ENCODE measurements at regions not wholly inside any gene's neighbourhood (a gene's known extent, or its start where the extent isn't known, plus 50 kb on each side); places are given as distances from the start of the nearest gene placed in this dataset.
"Not testable (repeated sequence)": the region's sequence is repeated elsewhere in the genome, so short reads cannot be mapped to it uniquely, and the experiment has no call there.

DNA sequence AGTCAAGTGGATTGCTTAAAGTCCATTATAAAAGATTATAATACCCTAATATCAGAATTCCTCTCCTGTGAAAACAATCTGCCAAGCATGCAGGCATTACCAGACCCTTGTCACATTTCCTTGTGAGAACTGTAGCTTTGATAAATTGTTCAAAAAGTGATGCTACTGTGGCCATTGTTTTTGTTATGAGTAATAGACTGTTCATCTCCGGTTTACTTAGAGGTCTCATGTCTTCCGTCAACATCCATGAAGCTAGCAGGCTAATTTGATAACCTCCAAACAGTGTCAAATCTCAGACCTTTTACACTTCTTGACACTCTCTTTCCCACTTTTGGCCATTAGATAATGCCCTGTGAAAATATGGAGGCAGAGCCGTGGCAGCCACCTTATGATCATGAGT lies 342.7 kb downstream of the CPS1 start:
- no peak overlapping the region for H3K27ac Mint-ChIP-seq
- peaks cover 0 to 4% (median 0%) of the 10 kb centered on the region in 3 donors for H3K9me3 Mint-ChIP-seq
- H3K4me1 Mint-ChIP-seq, result no peaks in the 10 kb centered on the region
- H3K4me3 Mint-ChIP-seq, result no peak overlapping the region
- H3K36me3 Mint-ChIP-seq, result no peaks in the 10 kb centered on the region
- no peaks in the 10 kb centered on the region for H3K27me3 Mint-ChIP-seq

DNA sequence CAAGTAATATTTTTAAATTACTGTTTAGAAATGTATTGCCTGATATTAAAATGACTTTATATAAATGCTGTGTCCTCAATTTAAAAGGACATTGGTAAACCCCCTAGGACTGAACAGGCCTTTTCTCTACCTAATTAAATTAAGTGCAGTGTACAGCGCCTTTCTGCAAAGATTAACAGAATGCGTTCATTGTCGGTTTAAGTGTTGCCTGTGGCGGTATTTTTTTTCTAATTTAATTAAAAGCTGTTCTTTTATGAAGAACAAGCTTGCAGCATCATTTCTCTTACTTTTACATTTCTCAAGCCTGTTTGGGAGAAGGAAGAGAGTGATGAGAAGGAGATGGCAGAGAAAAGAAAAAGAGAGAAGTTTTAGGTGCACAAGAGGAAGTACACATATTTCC lies 344.9 kb downstream of the CPS1 start:
- no peak overlapping the region for H3K4me3 Mint-ChIP-seq
- no peaks in the 10 kb centered on the region for H3K36me3 Mint-ChIP-seq
- H3K4me1 Mint-ChIP-seq, result no peaks in the 10 kb centered on the region
- H3K27me3 Mint-ChIP-seq, result no peaks in the 10 kb centered on the region
- peaks cover 0 to 1% (median 0%) of the 10 kb centered on the region in 3 donors for H3K9me3 Mint-ChIP-seq
- H3K27ac Mint-ChIP-seq, result no peak overlapping the region

- Mint-ChIP-seq H3K27ac (no peak overlapping the region), H3K4me1 (no peaks in the 10 kb centered on the region), H3K9me3 (peaks cover 0 to 13% (median 8%) of the 10 kb centered on the region in 3 donors), H3K4me3 (no peak overlapping the region), H3K27me3 (no peaks in the 10 kb centered on the region), H3K36me3 (no peaks in the 10 kb centered on the region)
These were observed 356.4 kb downstream of the CPS1 start for GRCh38 chr2:210912779-210913178.

DNA sequence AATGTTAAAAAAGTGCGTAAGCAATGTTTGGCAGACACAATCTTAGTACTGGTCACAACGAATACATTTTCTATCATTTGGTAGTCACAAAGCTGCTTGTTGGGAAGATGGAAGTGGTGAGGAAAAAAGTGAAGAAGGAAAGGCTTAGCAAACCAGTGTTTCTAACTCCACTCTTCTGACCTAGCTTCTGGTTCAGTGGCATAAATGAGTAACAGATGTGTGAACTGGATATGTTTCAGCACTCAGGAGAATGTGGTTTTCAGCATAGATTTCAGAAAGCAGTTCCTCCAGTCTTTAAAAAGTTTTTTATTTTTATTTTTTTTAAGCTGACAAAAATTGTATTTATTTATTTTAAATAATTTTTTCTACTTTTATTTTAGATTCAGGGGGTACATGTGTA lies 357.1 kb downstream of the CPS1 start:
- H3K36me3 Mint-ChIP-seq, result no peaks in the 10 kb centered on the region
- H3K4me1 Mint-ChIP-seq, result no peaks in the 10 kb centered on the region
- H3K27ac Mint-ChIP-seq, result no peak overlapping the region
- H3K9me3 Mint-ChIP-seq, result peaks cover 0 to 9% (median 8%) of the 10 kb centered on the region in 3 donors
- no peak overlapping the region for H3K4me3 Mint-ChIP-seq
- no peaks in the 10 kb centered on the region for H3K27me3 Mint-ChIP-seq

DNA sequence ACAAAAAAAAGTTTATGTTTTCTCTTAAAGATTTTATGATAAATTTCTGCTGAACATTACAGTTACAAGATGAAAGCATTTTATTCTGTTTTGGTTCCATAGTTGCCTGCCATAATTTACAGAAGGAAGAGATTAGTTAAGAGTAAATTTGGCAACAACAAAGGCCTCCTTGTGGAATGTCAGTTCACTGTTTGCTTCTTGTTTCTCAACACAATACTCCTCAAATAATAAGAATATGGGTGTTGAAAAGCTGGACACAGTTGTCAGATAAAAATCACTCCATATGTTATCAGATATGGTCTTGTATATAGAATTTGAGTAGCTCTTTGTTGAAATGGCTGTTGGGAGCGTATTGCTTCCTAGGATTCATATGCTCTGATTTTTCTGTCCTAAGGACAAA lies 359.5 kb downstream of the CPS1 start:
- Mint-ChIP-seq H3K4me3 (no peak overlapping the region), H3K36me3 (no peaks in the 10 kb centered on the region), H3K27ac (no peak overlapping the region), H3K4me1 (no peaks in the 10 kb centered on the region), H3K9me3 (peaks cover 0 to 9% (median 8%) of the 10 kb centered on the region in 3 donors), H3K27me3 (no peaks in the 10 kb centered on the region)

DNA sequence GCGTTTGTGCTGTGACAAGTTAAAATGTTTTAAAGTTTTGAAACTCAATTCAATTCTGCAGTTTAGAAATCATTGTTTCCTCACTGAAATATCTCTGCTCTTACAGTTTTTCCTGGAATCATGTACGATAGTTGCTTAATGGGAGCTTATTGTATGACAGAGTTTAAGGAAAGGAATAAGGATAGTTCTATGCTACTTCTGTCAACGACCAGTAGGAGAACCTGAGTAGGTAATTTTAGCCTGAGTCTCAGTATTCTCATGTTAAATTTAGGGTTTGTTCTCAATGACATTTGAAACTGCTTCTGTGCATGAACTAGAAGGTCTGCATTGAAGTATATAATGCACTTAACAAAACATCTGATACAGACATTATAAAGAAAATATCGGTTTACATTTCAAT lies 361.1 kb downstream of the CPS1 start:
- Mint-ChIP-seq H3K27me3 (no peaks in the 10 kb centered on the region), H3K36me3 (no peaks in the 10 kb centered on the region), H3K4me3 (no peak overlapping the region), H3K4me1 (no peaks in the 10 kb centered on the region), H3K27ac (no peak overlapping the region), H3K9me3 (peaks cover 2 to 9% (median 9%) of the 10 kb centered on the region in 3 donors)

GRCh38 chr2:210919128-210919527 lies 362.7 kb downstream of the CPS1 start:
- Mint-ChIP-seq H3K27me3 (no peaks in the 10 kb centered on the region), H3K9me3 (peaks cover 2 to 4% (median 4%) of the 10 kb centered on the region in 3 donors), H3K4me3 (no peak overlapping the region), H3K4me1 (no peaks in the 10 kb centered on the region), H3K36me3 (no peaks in the 10 kb centered on the region), H3K27ac (no peak overlapping the region)

DNA sequence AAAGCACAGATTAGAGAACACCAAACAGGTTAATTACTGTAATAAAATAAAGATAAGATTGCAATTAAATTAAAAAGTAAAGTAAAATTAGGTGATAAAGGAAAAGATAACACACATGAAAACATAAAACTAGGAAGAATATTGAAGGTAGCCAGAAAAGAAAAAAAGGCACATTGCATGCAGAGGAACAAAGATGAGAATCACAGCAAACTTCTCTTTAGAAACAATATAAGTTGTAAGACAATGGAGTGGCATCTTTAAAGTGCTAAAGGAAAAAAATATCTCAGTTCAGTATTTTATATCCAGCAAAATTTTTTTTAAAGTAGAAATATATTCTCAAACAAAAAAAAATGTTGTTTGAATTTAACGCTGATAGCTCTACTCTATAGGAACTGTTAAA lies 366.0 kb downstream of the CPS1 start:
- no peak overlapping the region for H3K27ac Mint-ChIP-seq
- peaks cover 0 to 3% (median 2%) of the 10 kb centered on the region in 3 donors for H3K9me3 Mint-ChIP-seq
- no peaks in the 10 kb centered on the region for H3K27me3 Mint-ChIP-seq
- H3K4me1 Mint-ChIP-seq, result no peaks in the 10 kb centered on the region
- H3K4me3 Mint-ChIP-seq, result no peak overlapping the region
- H3K36me3 Mint-ChIP-seq, result no peaks in the 10 kb centered on the region

GRCh38 chr2:210928714-210929113 lies 372.3 kb downstream of the CPS1 start:
- no peaks in the 10 kb centered on the region for H3K27me3 Mint-ChIP-seq
- H3K4me1 Mint-ChIP-seq, result no peaks in the 10 kb centered on the region
- no peak overlapping the region for H3K27ac Mint-ChIP-seq
- H3K4me3 Mint-ChIP-seq, result no peak overlapping the region
- no peaks in the 10 kb centered on the region for H3K36me3 Mint-ChIP-seq
- H3K9me3 Mint-ChIP-seq, result peaks cover 2 to 4% (median 3%) of the 10 kb centered on the region in 3 donors

DNA sequence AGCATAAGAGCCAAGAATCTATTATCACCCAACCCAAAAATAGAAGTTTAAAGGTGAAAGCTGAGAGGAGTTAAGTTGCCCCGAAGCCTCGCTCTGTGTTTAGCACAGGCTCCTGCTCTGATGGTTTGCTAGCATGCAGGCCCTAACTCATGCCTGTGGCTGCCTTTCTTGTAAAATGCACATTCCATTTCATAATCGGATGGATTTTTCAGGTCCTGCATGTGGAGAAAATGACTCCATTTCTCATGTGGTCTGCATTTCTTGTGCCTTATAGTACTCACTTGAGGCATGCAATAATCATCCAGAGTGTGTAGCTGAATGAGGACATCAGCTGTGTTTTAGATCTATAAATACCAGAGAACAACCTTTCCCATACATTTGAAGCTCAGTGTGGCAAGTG lies 381.8 kb downstream of the CPS1 start:
- Mint-ChIP-seq H3K4me1 (no peaks in the 10 kb centered on the region), H3K4me3 (no peak overlapping the region), H3K9me3 (peaks cover 0 to 5% (median 1%) of the 10 kb centered on the region in 3 donors), H3K36me3 (no peaks in the 10 kb centered on the region), H3K27me3 (no peaks in the 10 kb centered on the region), H3K27ac (no peak overlapping the region)

GRCh38 chr2:210946395-210946794 lies 390.0 kb downstream of the CPS1 start:
- H3K27ac Mint-ChIP-seq, result no peak overlapping the region
- peaks cover 0 to 2% (median 2%) of the 10 kb centered on the region in 3 donors for H3K9me3 Mint-ChIP-seq
- H3K4me1 Mint-ChIP-seq, result no peaks in the 10 kb centered on the region
- no peaks in the 10 kb centered on the region for H3K36me3 Mint-ChIP-seq
- no peaks in the 10 kb centered on the region for H3K27me3 Mint-ChIP-seq
- H3K4me3 Mint-ChIP-seq, result no peak overlapping the region

DNA sequence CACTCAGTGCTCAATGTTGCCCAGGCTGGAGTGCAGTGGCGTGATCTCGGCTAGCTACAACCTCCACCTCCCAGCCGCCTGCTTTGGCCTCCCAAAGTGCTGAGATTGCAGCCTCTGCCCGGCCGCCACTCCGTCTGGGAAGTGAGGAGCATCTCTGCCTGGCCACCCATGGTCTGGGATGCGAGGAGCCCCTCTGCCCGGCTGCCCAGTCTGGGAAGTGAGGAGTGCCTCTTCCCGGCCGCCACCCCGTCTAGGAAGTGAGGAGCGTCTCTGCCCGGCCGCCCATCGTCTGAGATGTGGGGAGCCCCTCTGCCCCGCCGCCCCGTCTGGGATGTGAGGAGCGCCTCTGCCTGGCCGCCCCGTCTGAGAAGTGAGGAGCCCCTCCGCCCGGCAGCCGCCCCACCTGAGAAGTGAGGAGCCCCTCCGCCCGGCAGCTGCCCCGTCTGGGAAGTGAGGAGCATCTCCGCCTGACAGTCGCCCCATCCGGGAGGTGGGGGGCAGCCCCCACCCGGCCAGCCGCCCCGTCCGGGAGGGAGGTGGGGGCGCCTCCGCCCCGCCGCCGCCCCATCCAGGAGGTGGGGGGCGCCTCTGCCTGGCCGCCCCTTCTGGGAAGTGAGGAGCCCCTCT lies 394.1 kb downstream of the CPS1 start:
- H3K4me1 Mint-ChIP-seq, H3K36me3 Mint-ChIP-seq, H3K27ac Mint-ChIP-seq, H3K4me3 Mint-ChIP-seq, H3K27me3 Mint-ChIP-seq, H3K9me3 Mint-ChIP-seq: not testable (repeated sequence)

GRCh38 chr2:210954386-210954907 lies 398.0 kb downstream of the CPS1 start:
- Mint-ChIP-seq H3K36me3 (no peaks in the 10 kb centered on the region), H3K27ac (no peak overlapping the region), H3K27me3 (no peaks in the 10 kb centered on the region), H3K9me3 (peaks cover 0 to 4% (median 0%) of the 10 kb centered on the region in 3 donors), H3K4me1 (no peaks in the 10 kb centered on the region), H3K4me3 (no peak overlapping the region)

GRCh38 chr2:210955591-210955990 lies 399.2 kb downstream of the CPS1 start:
- Mint-ChIP-seq H3K27me3 (no peaks in the 10 kb centered on the region), H3K4me3 (no peak overlapping the region), H3K27ac (no peak overlapping the region), H3K4me1 (no peaks in the 10 kb centered on the region), H3K36me3 (no peaks in the 10 kb centered on the region), H3K9me3 (peaks cover 0 to 4% (median 0%) of the 10 kb centered on the region in 3 donors)

GRCh38 chr2:210956101-210956500 lies 399.7 kb downstream of the CPS1 start:
- H3K4me1 Mint-ChIP-seq, result no peaks in the 10 kb centered on the region
- no peaks in the 10 kb centered on the region for H3K27me3 Mint-ChIP-seq
- peaks cover 0 to 4% (median 0%) of the 10 kb centered on the region in 3 donors for H3K9me3 Mint-ChIP-seq
- H3K27ac Mint-ChIP-seq, result no peak overlapping the region
- no peaks in the 10 kb centered on the region for H3K36me3 Mint-ChIP-seq
- H3K4me3 Mint-ChIP-seq, result no peak overlapping the region

DNA sequence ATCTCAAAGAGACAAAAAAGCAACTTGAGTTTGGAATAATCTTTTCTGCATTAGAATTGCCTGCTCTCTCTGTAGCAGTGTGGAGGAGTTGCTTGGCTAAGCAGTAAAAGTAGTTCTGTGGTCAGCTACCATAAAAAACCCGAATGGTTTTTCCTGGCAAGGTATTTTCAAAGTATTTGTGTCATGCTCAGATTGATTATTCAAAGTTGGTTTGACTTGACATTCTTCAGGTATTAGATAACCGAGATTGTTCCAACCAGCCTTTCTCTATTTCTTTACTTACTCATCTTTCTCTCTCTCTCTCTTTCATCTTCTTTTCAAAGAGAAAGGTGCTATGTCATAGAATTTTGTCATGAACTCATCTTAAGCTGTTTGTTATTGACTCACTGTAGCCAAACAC lies 404.9 kb downstream of the CPS1 start:
- H3K27ac Mint-ChIP-seq, result no peak overlapping the region
- no peak overlapping the region for H3K4me3 Mint-ChIP-seq
- no peaks in the 10 kb centered on the region for H3K36me3 Mint-ChIP-seq
- H3K27me3 Mint-ChIP-seq, result no peaks in the 10 kb centered on the region
- no peaks in the 10 kb centered on the region for H3K4me1 Mint-ChIP-seq
- no peaks in the 10 kb centered on the region for H3K9me3 Mint-ChIP-seq
